ENCODE measurements at regions not wholly inside any gene's neighbourhood (a gene's known extent, or its start where the extent isn't known, plus 50 kb on each side); places are given as distances from the start of the nearest gene placed in this dataset.

DNA sequence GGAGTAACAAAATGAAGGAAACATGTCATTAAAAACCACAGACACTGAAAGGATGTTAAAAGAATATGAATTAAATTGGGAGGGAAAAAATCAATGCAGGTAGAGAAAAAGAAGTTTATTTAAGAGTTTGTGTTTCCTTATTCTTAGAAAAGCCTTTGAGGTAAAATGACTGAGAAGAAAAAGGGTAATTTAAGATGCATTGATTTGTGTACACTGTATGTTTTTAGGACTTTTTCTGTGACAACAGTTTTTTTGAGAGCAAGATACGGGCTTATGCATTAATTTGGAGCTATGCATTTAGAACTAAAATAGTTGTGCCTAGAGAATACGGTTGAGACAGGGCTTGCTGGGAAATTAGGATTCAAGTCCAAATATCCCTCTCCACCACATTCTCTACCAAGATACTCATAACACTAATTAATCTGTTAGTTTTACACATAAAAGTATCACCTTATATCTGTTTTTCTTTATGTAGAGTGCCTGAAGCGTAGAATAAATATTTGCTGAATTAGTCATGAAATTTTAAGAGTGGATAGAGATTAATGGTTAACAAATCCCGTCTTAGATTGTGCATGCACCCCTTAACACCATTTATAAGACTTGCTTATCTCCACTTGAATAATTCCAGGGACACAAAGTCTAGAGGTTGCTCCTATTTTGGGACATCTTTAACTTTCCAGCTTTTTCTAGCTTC lies 232.5 kb downstream of the PCDH7 start:
- H3K9ac ChIP-seq (ENCODE audit: insufficient read depth, low read length, poor library complexity, severe bottlenecking), result no peak overlapping the region
- no peaks in the 10 kb centered on the region for H4K20me1 ChIP-seq (ENCODE audit: insufficient read depth, low read length)
- intact Hi-C loops (cut with micrococcal nuclease), result no loop called here
- H3K4me1 ChIP-seq (ENCODE audit: control insufficient read depth in 1 of 2, insufficient read depth in 2 of 2, low read length in 2 of 2), result no peaks in the 10 kb centered on the region
- H2AFZ ChIP-seq (ENCODE audit: insufficient read depth, low read depth, low read length, poor library complexity, severe bottlenecking), result no peak overlapping the region
- Mint-ChIP-seq H3K4me3 (no peak overlapping the region), H3K27ac (no peak overlapping the region), H3K9me3 (no peaks in the 10 kb centered on the region), H3K36me3 (no peaks in the 10 kb centered on the region), H3K27me3 (ENCODE audit: low read depth in 3 of 3) (no peaks in the 10 kb centered on the region), H3K4me1 (no peaks in the 10 kb centered on the region)
- no peak overlapping the region for H3K4me3 ChIP-seq (replicated peaks in 1 of 3; ENCODE audit: low read depth in 2 of 3, low read length in 3 of 3)
- no peak for DNase-seq
- no peaks in the 10 kb centered on the region for H3K9me3 ChIP-seq (replicated peaks in 1 of 2; ENCODE audit: control insufficient read depth in 1 of 2, insufficient read depth in 1 of 2, low read length in 2 of 2)
- TF ChIP-seq, protein P1, sequence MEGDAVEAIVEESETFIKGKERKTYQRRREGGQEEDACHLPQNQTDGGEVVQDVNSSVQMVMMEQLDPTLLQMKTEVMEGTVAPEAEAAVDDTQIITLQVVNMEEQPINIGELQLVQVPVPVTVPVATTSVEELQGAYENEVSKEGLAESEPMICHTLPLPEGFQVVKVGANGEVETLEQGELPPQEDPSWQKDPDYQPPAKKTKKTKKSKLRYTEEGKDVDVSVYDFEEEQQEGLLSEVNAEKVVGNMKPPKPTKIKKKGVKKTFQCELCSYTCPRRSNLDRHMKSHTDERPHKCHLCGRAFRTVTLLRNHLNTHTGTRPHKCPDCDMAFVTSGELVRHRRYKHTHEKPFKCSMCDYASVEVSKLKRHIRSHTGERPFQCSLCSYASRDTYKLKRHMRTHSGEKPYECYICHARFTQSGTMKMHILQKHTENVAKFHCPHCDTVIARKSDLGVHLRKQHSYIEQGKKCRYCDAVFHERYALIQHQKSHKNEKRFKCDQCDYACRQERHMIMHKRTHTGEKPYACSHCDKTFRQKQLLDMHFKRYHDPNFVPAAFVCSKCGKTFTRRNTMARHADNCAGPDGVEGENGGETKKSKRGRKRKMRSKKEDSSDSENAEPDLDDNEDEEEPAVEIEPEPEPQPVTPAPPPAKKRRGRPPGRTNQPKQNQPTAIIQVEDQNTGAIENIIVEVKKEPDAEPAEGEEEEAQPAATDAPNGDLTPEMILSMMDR (IDR thresholded peaks at IDR 0.05), result no peak
- H3K27ac ChIP-seq (ENCODE audit: low read depth in 1 of 2, low read length in 2 of 2), result no peak overlapping the region
- H3K27me3 ChIP-seq (ENCODE audit: control insufficient read depth in 2 of 2, insufficient read depth in 2 of 2, low read length in 2 of 2), result no peaks in the 10 kb centered on the region
- no peak overlapping the region for H3K4me2 ChIP-seq (replicated peaks; ENCODE audit: extremely low read depth, low read length, poor library complexity, severe bottlenecking)
- 80% methylated on average over 1 of the region's 4 CpGs for WGBS (ENCODE audit: insufficient coverage)
- H3K79me2 ChIP-seq (ENCODE audit: insufficient read depth, low read length), result no peaks in the 10 kb centered on the region
- no peaks in the 10 kb centered on the region for H3K36me3 ChIP-seq (replicated peaks in 1 of 2; ENCODE audit: control insufficient read depth in 1 of 2, insufficient read depth in 2 of 2, low read length in 2 of 2)

- H3K9ac ChIP-seq (ENCODE audit: insufficient read depth, low read length, poor library complexity, severe bottlenecking), result no peak overlapping the region
- H3K27me3 Mint-ChIP-seq (ENCODE audit: low read depth in 3 of 3), result no peaks in the 10 kb centered on the region
- H3K4me1 Mint-ChIP-seq, result no peaks in the 10 kb centered on the region
- intact Hi-C loops (cut with micrococcal nuclease), result no loop called here
- no peaks in the 10 kb centered on the region for H3K9me3 ChIP-seq (replicated peaks in 1 of 2; ENCODE audit: control insufficient read depth in 1 of 2, insufficient read depth in 1 of 2, low read length in 2 of 2)
- TF ChIP-seq, protein P1 (IDR thresholded peaks at IDR 0.05), result no peak
- H2AFZ ChIP-seq (ENCODE audit: insufficient read depth, low read depth, low read length, poor library complexity, severe bottlenecking), result no peak overlapping the region
- no peaks in the 10 kb centered on the region for H3K9me3 Mint-ChIP-seq
- WGBS (ENCODE audit: insufficient coverage), result no CpG with 5 or more reads among the region's 1 CpG
- H3K27ac Mint-ChIP-seq, result no peak overlapping the region
- no peak overlapping the region for H3K4me2 ChIP-seq (replicated peaks; ENCODE audit: extremely low read depth, low read length, poor library complexity, severe bottlenecking)
- H4K20me1 ChIP-seq (ENCODE audit: insufficient read depth, low read length), result no peaks in the 10 kb centered on the region
- H3K27ac ChIP-seq (ENCODE audit: low read depth in 1 of 2, low read length in 2 of 2), result no peak overlapping the region
- H3K4me3 Mint-ChIP-seq, result no peak overlapping the region
- no peaks in the 10 kb centered on the region for H3K4me1 ChIP-seq (ENCODE audit: control insufficient read depth in 1 of 2, insufficient read depth in 2 of 2, low read length in 2 of 2)
- no peaks in the 10 kb centered on the region for H3K79me2 ChIP-seq (ENCODE audit: insufficient read depth, low read length)
- H3K4me3 ChIP-seq (replicated peaks in 1 of 3; ENCODE audit: low read depth in 2 of 3, low read length in 3 of 3), result no peak overlapping the region
- no peaks in the 10 kb centered on the region for H3K36me3 Mint-ChIP-seq
- H3K36me3 ChIP-seq (replicated peaks in 1 of 2; ENCODE audit: control insufficient read depth in 1 of 2, insufficient read depth in 2 of 2, low read length in 2 of 2), result no peaks in the 10 kb centered on the region
- DNase-seq, result no peak
- H3K27me3 ChIP-seq (ENCODE audit: control insufficient read depth in 2 of 2, insufficient read depth in 2 of 2, low read length in 2 of 2), result no peaks in the 10 kb centered on the region
Measured at GRCh38 chr4:30953799-30954198, 233.6 kb downstream of the PCDH7 start.
